ENCODE measurements at regions not wholly inside any gene's neighbourhood (a gene's known extent, or its start where the extent isn't known, plus 50 kb on each side); places are given as distances from the start of the nearest gene placed in this dataset.
A peak's percentile ranks its signal among the peaks of the same experiment; 100 is the strongest.

GRCh38 chr12:94748726-94749421 lies 98.5 kb upstream of the TMCC3 start:
- DNase-seq, result no peak

GRCh38 chr12:94745562-94745961 lies 95.2 kb upstream of the TMCC3 start:
- no peak for DNase-seq

GRCh38 chr12:94743174-94743573 lies 92.8 kb upstream of the TMCC3 start:
- DNase-seq, result no peak

DNA sequence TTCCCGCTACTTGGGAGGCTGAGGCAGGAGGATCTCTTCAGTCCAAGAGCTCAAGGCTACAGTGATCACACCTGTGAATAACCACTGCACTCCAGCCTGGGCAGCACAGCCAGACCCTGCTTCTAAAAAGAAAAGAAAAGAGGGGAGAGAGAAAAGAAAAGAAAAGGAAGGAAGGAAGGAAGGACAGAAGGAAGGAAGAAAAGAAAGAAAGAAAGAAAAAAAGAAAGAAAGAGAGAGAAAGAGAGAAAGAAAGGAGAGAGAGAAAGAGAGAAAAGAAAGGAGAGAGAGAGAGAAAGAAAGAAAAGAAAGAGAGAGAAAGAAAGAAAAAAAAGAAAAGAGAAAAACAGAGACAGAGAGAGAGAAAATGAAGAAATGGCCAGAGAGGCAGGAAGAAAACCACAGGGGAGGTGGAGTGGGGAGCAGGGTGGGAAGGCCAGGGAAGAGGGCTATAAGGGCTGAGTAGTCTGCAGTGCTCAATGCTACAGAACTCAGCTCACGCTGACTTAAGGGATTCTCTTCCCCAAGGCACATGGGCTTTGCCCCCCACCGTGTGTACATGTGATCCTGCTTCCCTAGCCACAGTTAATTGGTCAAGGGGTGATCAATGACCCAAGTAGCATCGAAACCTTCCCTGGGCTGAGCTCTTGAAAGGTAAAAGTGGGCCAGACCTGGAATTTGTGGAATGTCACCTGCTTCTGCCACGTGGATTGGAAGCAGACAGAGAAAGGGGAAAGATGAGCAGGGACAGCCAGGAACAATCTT lies 90.4 kb upstream of the TMCC3 start:
- no peak for DNase-seq

DNA sequence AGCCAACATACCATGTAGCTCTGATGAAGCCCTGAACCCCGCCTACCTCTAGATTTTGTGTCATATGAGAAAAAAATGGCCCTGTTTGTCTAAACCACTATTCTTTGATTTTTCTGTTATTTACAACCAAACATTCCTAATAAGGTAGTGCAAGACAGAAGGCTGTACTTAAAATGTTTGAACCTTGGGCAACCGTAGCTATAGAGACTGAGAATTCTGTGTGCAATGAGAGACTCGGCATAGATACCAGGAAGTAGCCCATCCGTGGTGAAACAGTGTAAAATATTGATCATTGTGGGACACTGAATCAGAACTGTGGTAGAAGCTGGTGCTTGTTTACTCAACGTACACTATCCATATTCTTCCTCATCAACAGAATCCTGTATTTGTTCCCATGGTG lies 86.5 kb upstream of the TMCC3 start:
- no peak for DNase-seq

GRCh38 chr12:94736004-94736403 lies 85.6 kb upstream of the TMCC3 start:
- no peak for DNase-seq

GRCh38 chr12:94733727-94734126 lies 83.4 kb upstream of the TMCC3 start:
- no peak for DNase-seq

- no peak for DNase-seq
Observed at GRCh38 chr12:94732367-94732990, 82.1 kb upstream of the TMCC3 start.

DNA sequence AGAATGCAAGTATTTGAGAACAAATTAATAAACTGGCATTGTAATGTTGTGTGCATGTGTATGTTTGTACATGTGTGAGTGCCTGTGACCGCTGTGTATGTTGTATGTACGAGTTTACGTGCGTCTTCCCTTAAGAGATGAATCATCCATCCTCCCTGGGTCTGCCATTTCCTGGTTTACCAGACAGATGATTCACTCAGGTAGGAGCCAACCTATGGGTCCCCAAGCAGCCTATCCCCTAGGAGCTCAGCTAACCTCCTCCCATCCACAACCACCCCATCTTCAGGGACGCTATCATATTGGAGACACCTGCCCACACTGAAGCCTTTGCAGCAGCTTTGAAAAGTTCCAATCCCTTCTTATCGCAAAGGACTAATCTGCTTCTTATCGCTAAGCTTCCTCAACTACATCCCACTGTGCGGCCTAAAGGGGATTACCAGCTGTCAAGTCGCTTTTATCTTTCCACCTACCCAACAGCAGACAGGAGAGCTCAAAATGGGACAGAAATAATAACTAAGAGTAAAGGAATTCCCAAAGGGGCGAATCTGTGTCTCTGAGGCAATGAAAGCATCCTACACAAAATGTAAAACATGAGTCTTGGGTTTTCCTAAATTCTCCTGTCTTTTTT lies 81.5 kb upstream of the TMCC3 start:
- DNase-seq, result no peak

- DNase-seq, result no peak
Observed at GRCh38 chr12:94730847-94731246, 80.5 kb upstream of the TMCC3 start.

- no peak for DNase-seq
Observed at GRCh38 chr12:94726236-94726835, 76.0 kb upstream of the TMCC3 start.

DNA sequence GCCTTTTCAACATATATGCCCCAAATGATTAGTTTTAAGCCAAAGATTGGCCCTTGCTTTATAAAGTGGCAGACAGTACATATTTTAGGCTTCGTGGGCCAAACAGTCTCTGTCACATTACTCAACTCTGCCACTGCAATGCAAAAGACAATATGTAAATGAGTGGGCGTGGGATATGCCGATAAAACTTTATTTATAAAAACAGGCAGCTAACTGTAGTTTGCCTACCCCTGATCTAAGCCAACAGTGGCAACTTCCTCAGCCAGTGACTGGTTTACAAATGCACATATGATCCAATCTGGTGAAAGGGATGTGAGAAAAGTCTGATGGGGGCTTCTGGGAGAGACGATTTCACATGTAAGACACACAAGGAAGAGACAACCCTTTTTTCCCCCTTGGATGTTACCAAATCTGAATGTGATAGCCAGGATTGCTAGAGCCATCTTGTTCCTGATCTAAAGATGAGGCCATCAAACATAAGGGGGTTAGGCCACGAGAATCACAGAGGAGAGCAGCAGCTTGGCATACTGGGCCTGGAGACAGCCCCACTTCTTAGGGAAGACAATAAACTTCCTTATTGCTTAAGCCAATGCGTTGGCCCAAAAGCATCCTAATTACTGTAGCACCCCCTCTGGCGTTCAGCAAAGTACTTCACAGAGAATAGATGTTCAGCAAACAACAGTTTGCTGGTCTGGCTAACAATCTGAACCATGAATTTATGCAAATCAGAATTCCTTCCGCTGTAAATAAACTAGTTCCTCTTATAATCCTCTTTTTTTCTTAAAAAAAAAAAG lies 75.2 kb upstream of the TMCC3 start:
- DNase-seq, result no peak

GRCh38 chr12:94722664-94723063 lies 72.3 kb upstream of the TMCC3 start:
- DNase-seq, result no peak

DNA sequence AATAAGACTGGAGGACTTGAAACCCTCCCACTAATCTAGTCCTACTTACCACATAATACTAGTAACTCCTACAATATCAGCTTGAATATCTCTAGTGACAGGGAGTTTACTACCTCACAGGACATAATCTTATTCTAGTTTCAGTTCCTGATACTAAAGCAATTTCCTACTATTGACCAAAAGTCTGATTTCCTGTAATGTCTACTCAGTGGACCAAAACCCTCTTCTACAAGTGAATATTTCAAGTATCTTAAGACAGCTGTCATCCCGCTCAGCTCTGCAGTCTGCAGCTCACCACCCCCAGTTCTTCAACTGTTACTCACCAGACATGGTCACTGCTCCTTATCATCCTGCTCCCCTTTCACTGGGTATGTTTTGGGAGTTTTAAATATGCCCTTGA lies 70.8 kb upstream of the TMCC3 start:
- DNase-seq, result no peak

DNA sequence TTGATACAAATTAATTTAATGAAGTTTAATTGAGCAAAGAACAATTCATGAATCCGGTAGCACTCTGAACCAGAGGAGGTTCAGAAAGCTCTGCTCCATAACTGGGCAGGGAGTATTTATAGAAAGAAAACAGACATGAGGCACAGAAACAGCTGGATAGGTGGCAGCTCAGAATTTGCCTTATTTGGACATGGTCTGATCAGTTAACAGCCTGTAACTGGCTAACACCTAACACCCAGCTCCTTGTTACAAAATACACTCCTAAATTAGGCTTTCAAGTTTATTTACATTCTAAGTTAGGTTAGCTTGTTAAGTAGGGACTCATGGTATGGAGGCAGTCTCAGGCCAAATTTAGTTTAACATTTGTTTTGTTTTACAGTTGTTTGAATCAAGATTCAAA lies 67.8 kb upstream of the TMCC3 start:
- DNase-seq, result no peak

DNA sequence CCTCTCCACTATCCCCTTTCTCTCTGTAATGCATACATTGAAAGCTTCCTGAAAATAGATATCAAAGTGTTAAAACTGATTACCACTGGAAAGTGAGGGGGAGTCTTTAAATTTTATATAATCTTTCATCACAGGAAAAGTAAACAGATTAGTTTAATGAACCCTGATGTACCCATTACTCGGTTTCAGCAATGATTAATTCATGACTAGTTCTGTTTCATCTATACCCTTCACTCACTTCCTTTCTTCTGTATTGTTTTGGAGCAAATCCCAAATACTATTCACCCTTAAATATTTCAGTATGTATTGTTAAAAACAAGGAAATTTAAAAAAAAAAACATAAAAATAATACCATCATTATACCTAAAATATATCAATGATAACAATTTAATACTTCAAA lies 67.3 kb upstream of the TMCC3 start:
- no peak for DNase-seq

DNA sequence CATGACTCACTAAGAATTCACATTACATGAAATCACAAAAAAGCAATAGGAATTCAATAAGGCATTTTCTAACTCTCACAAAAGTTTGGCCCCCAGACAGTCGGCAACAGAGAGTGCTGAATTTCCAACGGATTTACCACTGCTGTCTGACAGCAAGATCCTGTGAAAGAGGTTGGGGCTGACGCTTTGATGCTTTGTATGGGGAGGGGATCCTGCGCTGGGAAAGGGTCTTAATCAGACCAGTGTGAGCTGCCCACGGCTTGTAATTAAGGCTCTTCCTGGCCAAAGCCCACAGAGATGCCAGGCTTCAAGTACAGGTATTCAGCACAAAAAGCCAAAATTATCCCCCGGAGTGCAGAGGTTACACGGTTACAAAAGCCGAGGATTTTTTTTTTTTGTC lies 66.8 kb upstream of the TMCC3 start:
- DNase-seq, result no peak

DNA sequence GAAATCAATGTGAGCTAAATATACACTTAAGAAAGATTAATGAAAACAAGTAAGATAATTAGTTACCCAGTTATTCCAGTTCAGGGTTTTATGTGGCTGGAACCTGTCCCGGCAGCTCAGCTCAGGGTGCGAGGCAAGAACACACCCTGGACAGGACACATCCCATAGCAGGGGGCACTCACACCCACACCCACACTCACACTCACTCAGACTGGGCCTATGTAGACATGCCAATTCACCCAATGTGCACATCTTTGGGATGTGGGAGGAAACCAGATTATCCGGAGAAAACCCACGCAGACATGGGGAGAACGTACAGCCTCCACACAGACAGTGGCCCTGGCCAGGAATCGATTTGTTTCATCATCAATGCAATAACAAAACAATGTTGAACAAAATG lies 66.0 kb upstream of the TMCC3 start:
- DNase-seq, result no peak

- DNase-seq, result no peak
Observed at GRCh38 chr12:94714378-94715114, 64.2 kb upstream of the TMCC3 start.

- DNase-seq, result no peak
Observed at GRCh38 chr12:94712815-94713515, 62.6 kb upstream of the TMCC3 start.

DNA sequence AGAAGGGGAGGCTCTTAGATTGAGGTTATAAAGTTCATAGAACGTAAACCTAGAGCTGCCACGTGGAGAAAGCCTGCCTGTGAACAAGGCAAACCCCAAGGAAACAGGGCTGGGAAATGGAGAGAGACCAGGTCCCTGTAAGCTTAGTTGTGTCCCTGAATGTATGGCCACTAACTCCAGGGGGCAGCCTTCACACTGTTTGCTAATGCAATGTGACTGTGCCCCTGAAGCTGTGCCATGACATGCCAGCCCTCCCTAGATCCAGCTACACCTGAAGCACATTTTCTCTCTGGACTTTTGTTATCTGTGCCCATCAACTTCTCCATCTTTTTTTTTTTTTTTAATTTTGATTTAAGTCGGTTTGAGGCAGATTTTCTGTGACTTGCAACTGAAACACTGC lies 60.6 kb upstream of the TMCC3 start:
- peak; percentile 29 to 31 for DNase-seq

Data from activated CD4-positive, alpha-beta T cell treated with anti-CD3 and anti-CD28 coated beads, Interleukin-2, amount 50 U/mL, for 48 hours (primary cell).